MM.1S (cell line): ENCODE measurements at regions not wholly inside any gene's neighbourhood (a gene's known extent, or its start where the extent isn't known, plus 50 kb on each side); places are given as distances from the start of the nearest gene placed in this dataset.

Experiments
- EZH2 ChIP-seq: fragments of 300-600 bp; sonication (generic); optimal IDR thresholded peaks from 2 replicates; pipeline ENCODE3; 2017; ENCODE audit warnings: low read depth, mild to moderate bottlenecking, antibody characterized with exemption, low read length, mixed read lengths
- EZH2phosphoT487 ChIP-seq: fragments of 300-600 bp; sonication (generic); IDR thresholded peaks from 2 replicates; pipeline ENCODE4 v1.6.1; 2018; ENCODE audit warnings: antibody characterized with exemption, low read length
- TF ChIP-seq, protein P1 (sequence below): fragments of 300-600 bp; sonication (generic); IDR thresholded peaks from 2 replicates; pipeline ENCODE4 v1.5.1; 2016; ENCODE audit warnings: antibody characterized with exemption, low read length, mixed read lengths

DNA sequence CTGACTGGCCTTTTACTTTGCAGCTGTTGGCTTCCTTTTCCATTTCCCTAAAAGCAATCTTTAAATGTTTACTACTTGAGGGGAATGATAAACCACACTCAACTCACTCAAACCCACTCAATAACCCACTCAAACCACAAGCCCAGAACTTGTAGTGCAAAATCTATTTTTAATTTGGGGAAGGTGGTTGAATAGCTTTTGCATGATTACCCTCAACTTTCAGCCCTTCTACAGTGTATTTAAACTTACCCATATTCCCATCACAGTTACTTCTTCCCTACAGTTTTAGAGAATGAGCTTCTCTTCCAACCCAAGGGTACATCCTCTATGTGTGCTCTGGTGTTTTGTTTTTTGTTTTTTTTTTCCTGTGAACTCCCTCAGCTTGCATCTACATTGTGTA, 636.1 kb downstream of the TDRD15 start:
- TF ChIP-seq, protein P1, sequence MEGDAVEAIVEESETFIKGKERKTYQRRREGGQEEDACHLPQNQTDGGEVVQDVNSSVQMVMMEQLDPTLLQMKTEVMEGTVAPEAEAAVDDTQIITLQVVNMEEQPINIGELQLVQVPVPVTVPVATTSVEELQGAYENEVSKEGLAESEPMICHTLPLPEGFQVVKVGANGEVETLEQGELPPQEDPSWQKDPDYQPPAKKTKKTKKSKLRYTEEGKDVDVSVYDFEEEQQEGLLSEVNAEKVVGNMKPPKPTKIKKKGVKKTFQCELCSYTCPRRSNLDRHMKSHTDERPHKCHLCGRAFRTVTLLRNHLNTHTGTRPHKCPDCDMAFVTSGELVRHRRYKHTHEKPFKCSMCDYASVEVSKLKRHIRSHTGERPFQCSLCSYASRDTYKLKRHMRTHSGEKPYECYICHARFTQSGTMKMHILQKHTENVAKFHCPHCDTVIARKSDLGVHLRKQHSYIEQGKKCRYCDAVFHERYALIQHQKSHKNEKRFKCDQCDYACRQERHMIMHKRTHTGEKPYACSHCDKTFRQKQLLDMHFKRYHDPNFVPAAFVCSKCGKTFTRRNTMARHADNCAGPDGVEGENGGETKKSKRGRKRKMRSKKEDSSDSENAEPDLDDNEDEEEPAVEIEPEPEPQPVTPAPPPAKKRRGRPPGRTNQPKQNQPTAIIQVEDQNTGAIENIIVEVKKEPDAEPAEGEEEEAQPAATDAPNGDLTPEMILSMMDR = no peak
- TF ChIP-seq EZH2 (no peak), EZH2phosphoT487 (no peak)
